ENCODE measurements at regions not wholly inside any gene's neighbourhood (a gene's known extent, or its start where the extent isn't known, plus 50 kb on each side); places are given as distances from the start of the nearest gene placed in this dataset.
A peak's percentile ranks its signal among the peaks of the same experiment; 100 is the strongest.

- TF ChIP-seq POLR2AphosphoS5 (IDR thresholded peaks at IDR 0.05): no peak
- TF ChIP-seq EP300 (IDR thresholded peaks at IDR 0.05): no peak
- TF ChIP-seq POLR2A (IDR thresholded peaks at IDR 0.05; ENCODE audit: low read depth): no peak
- TF ChIP-seq CTCF (IDR thresholded peaks at IDR 0.05): no peak
- Histone ChIP-seq H3K4me3 (no peak overlapping the region), H3K27me3 (no peaks in the 10 kb centered on the region), H3K27ac (replicated peaks in 1 of 4) (no peak overlapping the region), H3K4me1 (peaks cover 0 to 9% (median 6%) of the 10 kb centered on the region in 4 donors), H3K36me3 (no peaks in the 10 kb centered on the region), H3K9me3 (no peaks in the 10 kb centered on the region)
- 97% methylated on average over 3 of the region's 6 CpGs for WGBS
- peak; percentile 90 for DNase-seq (ENCODE audit: extremely low spot score)
- intact Hi-C loops (cut with DNase I): no loop called here
Measured at GRCh38 chr10:43892062-43892770, 243.5 kb upstream of the ZNF32 start.

GRCh38 chr10:43891241-43891640 is 242.6 kb upstream of the ZNF32 start:
- Histone ChIP-seq H3K4me1 (peaks cover 0 to 9% (median 6%) of the 10 kb centered on the region in 4 donors), H3K9me3 (no peaks in the 10 kb centered on the region), H3K4me3 (no peak overlapping the region), H3K27me3 (no peaks in the 10 kb centered on the region), H3K27ac (replicated peaks in 1 of 4) (no peak overlapping the region), H3K36me3 (no peaks in the 10 kb centered on the region)
- TF ChIP-seq POLR2A (IDR thresholded peaks at IDR 0.05; ENCODE audit: low read depth) (no peak), EP300 (IDR thresholded peaks at IDR 0.05) (no peak), POLR2AphosphoS5 (IDR thresholded peaks at IDR 0.05) (no peak), CTCF (IDR thresholded peaks at IDR 0.05) (no peak)
- intact Hi-C loops (cut with DNase I): no loop called here
- no peak for DNase-seq (ENCODE audit: extremely low spot score)

- DNase-seq (ENCODE audit: extremely low spot score): no peak
- 71% methylated on average over 2 of the region's 2 CpGs for WGBS
- Histone ChIP-seq H3K27me3 (no peaks in the 10 kb centered on the region), H3K27ac (replicated peaks in 1 of 4) (no peak overlapping the region), H3K9me3 (no peaks in the 10 kb centered on the region), H3K36me3 (no peaks in the 10 kb centered on the region), H3K4me1 (peaks cover 0 to 9% (median 6%) of the 10 kb centered on the region in 4 donors), H3K4me3 (no peak overlapping the region)
- intact Hi-C loops (cut with DNase I): no loop called here
- TF ChIP-seq POLR2A (IDR thresholded peaks at IDR 0.05; ENCODE audit: low read depth): no peak
- no peak for TF ChIP-seq CTCF (IDR thresholded peaks at IDR 0.05)
- TF ChIP-seq EP300 (IDR thresholded peaks at IDR 0.05): no peak
- no peak for TF ChIP-seq POLR2AphosphoS5 (IDR thresholded peaks at IDR 0.05)
Measured at GRCh38 chr10:43890124-43890523, 241.4 kb upstream of the ZNF32 start.

GRCh38 chr10:43888586-43888985 is 239.9 kb upstream of the ZNF32 start:
- 35% methylated on average over 3 of the region's 3 CpGs for whole genome bisulfite sequencing

More at GRCh38 chr10:43888586-43888985, 239.9 kb upstream of the ZNF32 start:
- Histone ChIP-seq H3K36me3 (no peaks in the 10 kb centered on the region), H3K4me1 (peaks cover 0 to 9% (median 6%) of the 10 kb centered on the region in 4 donors), H3K9me3 (no peaks in the 10 kb centered on the region), H3K27me3 (no peaks in the 10 kb centered on the region), H3K4me3 (no peak overlapping the region), H3K27ac (replicated peaks in 1 of 4) (no peak overlapping the region)
- TF ChIP-seq CTCF (IDR thresholded peaks at IDR 0.05) (no peak), POLR2A (IDR thresholded peaks at IDR 0.05; ENCODE audit: low read depth) (no peak), POLR2AphosphoS5 (IDR thresholded peaks at IDR 0.05) (no peak)
- intact Hi-C loops (cut with DNase I): no loop called here
- no peak for DNase-seq (ENCODE audit: extremely low spot score)
